K562 (cell line): ENCODE measurements at regions not wholly inside any gene's neighbourhood (a gene's known extent, or its start where the extent isn't known, plus 50 kb on each side); places are given as distances from the start of the nearest gene placed in this dataset.

Experiments
- CBFB ChIP-seq: sonication (generic); formaldehyde crosslinking; IDR thresholded peaks from 2 replicates; pipeline ENCODE4 v1.4.0; 2020; ENCODE audit warnings: mild to moderate bottlenecking, missing genetic modification reagents
- EZH2 ChIP-seq: IDR thresholded peaks from 2 replicates; pipeline ENCODE4 v1.6.1; 2012; ENCODE audit warnings: low read depth, mild to moderate bottlenecking, inconsistent platforms, low read length, borderline replicate concordance
- POLR2AphosphoS5 ChIP-seq: IDR thresholded peaks from 2 replicates; pipeline ENCODE4 v1.6.1; 2011; ENCODE audit warnings: mild to moderate bottlenecking, low read depth, low read length, moderate library complexity; ENCODE audit not compliant: control insufficient read depth, insufficient read depth
- SMARCA5 ChIP-seq: fragments of 450-650 bp; IDR thresholded peaks from 2 replicates; pipeline ENCODE4 v1.6.1; 2016
- SMARCB1 ChIP-seq: IDR thresholded peaks from 2 replicates; pipeline ENCODE4 v1.6.1; 2011; ENCODE audit warnings: improper control_type of control experiment, low read depth; ENCODE audit not compliant: insufficient read length
- SP1 ChIP-seq: sonication (generic); formaldehyde crosslinking; IDR thresholded peaks from 2 replicates; pipeline ENCODE4 v1.8.1; 2022; ENCODE audit warnings: mild to moderate bottlenecking, missing genetic modification reagents
- TSC22D4 ChIP-seq: fragments of 450-650 bp; IDR thresholded peaks from 2 replicates; pipeline ENCODE4 v1.6.1; 2016; ENCODE audit warnings: missing genetic modification characterization, missing biosample characterization, control low read depth
- ZNF699 ChIP-seq: fragments of 250-450 bp; sonication (Bioruptor Pico); IDR thresholded peaks from 2 replicates; pipeline ENCODE4 v1.8.0; 2021; ENCODE audit warnings: mild to moderate bottlenecking, moderate library complexity; ENCODE audit not compliant: insufficient replicate concordance

GRCh38 chr5:42121401-42121800, 196.3 kb downstream of the FBXO4 start:
- TF ChIP-seq EZH2 (no peak), SP1 (CRISPR knock-in tag) (no peak), CBFB (CRISPR knock-in tag) (no peak), ZNF699 (no peak), TSC22D4 (tag) (no peak), POLR2AphosphoS5 (no peak), SMARCB1 (no peak), SMARCA5 (no peak)
